GM20000 (cell line): ENCODE measurements at regions not wholly inside any gene's neighbourhood (a gene's known extent, or its start where the extent isn't known, plus 50 kb on each side); places are given as distances from the start of the nearest gene placed in this dataset.

Source experiments
- DNase-seq: peaks from one replicate; pipeline ENCODE4 v3.0.0; 2012; ENCODE audit warnings: low spot score
- CTCF ChIP-seq: IDR thresholded peaks from 2 replicates; pipeline ENCODE4 v1.5.1; 2012; ENCODE audit warnings: mild to moderate bottlenecking, control low read depth; ENCODE audit errors: extremely low read depth, missing control alignments

GRCh38 chr5:89596821-89597220, 713.8 kb upstream of the MEF2C start:
- TF ChIP-seq CTCF, result no peak
- no peak for DNase-seq

DNA sequence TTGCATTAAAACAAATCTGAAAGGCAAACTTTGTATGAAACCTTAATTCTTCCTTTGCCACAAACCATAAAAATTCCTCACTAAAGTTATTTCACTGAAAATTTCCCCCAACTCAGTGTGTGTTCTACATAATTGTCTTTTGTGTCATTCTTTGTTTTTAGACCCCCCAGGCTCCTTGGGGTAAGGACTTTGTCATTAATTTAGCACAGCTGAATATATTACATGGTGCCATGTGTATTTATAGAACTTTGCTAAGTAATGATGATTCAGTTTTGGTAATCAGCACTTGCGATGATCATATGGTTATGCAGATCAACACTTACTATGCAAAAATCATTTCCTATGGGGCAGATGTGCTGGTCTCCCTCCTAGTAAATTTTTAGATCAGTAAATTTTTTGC, 712.1 kb upstream of the MEF2C start:
- no peak for DNase-seq
- no peak for TF ChIP-seq CTCF

DNA sequence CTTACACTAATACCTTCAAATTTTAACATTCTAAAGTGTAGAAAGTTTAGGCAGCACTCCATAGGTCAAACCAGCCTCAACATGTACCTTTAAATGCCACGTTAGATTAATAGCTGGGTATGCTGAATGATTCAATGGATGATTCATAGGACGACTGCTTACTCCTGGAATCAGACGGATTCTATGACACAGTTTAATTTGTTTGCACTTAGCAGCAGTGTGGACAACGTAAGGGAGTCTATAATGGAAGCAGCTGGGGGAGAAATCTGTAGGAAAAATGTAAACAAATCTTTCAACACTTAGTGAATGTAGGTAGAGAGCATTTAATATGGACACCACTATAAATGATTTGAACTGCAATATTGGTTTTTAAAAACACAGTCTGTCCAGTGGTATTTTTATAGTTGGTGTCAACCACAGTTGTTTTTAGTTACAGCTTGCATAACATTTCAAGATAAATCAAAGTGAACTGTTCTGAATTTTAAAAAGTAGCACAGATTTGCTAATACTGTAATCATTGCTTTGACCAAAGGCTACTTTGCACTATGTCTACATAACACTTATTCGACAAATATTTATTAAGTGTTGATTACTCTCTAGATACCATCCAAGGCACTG, 701.5 kb upstream of the MEF2C start:
- no peak for TF ChIP-seq CTCF
- DNase-seq, result no peak

- DNase-seq, result no peak
- no peak for TF ChIP-seq CTCF
Measured at GRCh38 chr5:89583534-89583933, 700.5 kb upstream of the MEF2C start.

GRCh38 chr5:89582768-89583339, 699.9 kb upstream of the MEF2C start:
- no peak for TF ChIP-seq CTCF
- DNase-seq, result no peak

DNA sequence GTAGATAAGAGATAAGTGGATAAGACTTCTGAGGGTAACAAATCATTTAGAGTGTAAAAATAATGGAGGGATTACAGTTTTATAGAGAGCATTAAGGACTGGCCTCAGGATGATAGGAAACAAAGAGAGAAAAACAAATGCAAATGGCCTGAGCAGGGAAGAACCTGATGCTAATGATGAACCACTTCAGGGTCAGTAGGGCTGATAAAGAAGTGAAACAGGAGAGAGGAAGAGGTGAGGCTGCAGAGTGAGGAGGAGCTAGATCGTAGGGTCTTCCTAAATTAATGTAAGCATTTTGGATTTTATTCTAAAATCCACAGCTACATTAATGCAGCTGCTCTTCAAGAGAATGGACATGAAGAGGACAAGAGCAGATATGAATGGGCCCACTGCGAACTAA, 698.0 kb upstream of the MEF2C start:
- no peak for TF ChIP-seq CTCF
- no peak for DNase-seq

DNA sequence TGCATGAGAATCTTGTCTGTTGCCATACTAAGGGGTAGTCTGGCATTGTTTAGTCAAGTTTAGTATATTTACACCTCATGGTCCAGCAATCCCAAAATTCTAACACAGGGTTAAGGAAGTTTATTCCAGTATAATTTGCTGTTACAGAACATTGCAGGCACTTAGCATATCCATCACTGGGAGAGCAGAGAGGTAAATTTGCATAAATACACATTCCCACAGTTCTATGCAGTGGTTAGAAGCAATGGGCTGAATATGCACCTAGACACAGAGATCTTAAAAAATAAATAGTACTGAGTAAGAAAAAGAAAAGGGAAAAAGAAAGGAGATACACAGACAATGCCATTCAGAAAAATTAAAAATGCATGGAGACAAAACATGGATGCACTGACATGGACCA, 692.3 kb upstream of the MEF2C start:
- no peak for DNase-seq
- TF ChIP-seq CTCF, result no peak
